ENCODE measurements at regions not wholly inside any gene's neighbourhood (a gene's known extent, or its start where the extent isn't known, plus 50 kb on each side); places are given as distances from the start of the nearest gene placed in this dataset.

DNA sequence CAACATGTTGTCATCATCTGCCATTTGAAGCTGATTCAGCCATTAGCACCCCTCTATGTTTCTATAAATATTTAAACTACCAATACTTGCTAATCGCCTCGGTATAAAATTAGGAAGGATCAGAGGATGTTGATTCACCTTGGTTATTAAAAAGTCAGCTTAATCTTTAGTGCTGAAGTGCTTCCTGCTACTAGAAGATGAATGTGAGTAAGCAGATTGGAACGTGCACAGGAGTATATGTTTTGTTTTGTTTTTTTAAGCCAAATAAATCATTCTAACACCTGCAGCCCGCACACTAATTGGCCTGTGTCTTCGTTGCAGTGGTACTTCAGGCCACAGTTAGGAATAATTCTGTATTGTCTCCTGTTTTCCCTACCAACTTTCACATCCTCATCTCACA is 485.7 kb downstream of the AJAP1 start:
- POLR2A ChIA-PET = no interaction called here
- CTCF ChIA-PET = no interaction called here
- H3K27me3 Mint-ChIP-seq (ENCODE audit: low read depth) = peaks cover 6% of the 10 kb centered on the region
- no peak overlapping the region for H3K4me3 Mint-ChIP-seq
- no peaks in the 10 kb centered on the region for H3K4me1 Mint-ChIP-seq
- no peak for TF ChIP-seq KAT7 (CRISPR knock-in tag; IDR thresholded peaks at IDR 0.05; ENCODE audit: borderline replicate concordance)
- TF ChIP-seq ESRRA (CRISPR knock-in tag; IDR thresholded peaks at IDR 0.05; ENCODE audit: borderline replicate concordance) = no peak
- TF ChIP-seq SMAD4 (CRISPR knock-in tag; IDR thresholded peaks at IDR 0.05) = no peak
- TF ChIP-seq, protein P1, sequence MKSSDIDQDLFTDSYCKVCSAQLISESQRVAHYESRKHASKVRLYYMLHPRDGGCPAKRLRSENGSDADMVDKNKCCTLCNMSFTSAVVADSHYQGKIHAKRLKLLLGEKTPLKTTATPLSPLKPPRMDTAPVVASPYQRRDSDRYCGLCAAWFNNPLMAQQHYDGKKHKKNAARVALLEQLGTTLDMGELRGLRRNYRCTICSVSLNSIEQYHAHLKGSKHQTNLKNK (CRISPR knock-in tag; IDR thresholded peaks at IDR 0.05) = no peak
- no peak for TF ChIP-seq ZNF263 (CRISPR knock-in tag; IDR thresholded peaks at IDR 0.05; ENCODE audit: low read depth)
- no peak for TF ChIP-seq RORB (CRISPR knock-in tag; IDR thresholded peaks at IDR 0.05)
- TF ChIP-seq ZNF219 (CRISPR knock-in tag; IDR thresholded peaks at IDR 0.05; ENCODE audit: borderline replicate concordance) = no peak
- TF ChIP-seq ZBTB21 (CRISPR knock-in tag; IDR thresholded peaks at IDR 0.05; ENCODE audit: borderline replicate concordance) = no peak
- no peak for TF ChIP-seq SOX15 (CRISPR knock-in tag; IDR thresholded peaks at IDR 0.05)
- TF ChIP-seq ZNF232 (CRISPR knock-in tag; IDR thresholded peaks at IDR 0.05) = no peak
- TF ChIP-seq HMGA2 (CRISPR knock-in tag; IDR thresholded peaks at IDR 0.05) = no peak
- TF ChIP-seq, protein P2, sequence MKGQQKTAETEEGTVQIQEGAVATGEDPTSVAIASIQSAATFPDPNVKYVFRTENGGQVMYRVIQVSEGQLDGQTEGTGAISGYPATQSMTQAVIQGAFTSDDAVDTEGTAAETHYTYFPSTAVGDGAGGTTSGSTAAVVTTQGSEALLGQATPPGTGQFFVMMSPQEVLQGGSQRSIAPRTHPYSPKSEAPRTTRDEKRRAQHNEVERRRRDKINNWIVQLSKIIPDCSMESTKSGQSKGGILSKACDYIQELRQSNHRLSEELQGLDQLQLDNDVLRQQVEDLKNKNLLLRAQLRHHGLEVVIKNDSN (CRISPR knock-in tag; IDR thresholded peaks at IDR 0.05) = no peak
- TF ChIP-seq, protein P3, sequence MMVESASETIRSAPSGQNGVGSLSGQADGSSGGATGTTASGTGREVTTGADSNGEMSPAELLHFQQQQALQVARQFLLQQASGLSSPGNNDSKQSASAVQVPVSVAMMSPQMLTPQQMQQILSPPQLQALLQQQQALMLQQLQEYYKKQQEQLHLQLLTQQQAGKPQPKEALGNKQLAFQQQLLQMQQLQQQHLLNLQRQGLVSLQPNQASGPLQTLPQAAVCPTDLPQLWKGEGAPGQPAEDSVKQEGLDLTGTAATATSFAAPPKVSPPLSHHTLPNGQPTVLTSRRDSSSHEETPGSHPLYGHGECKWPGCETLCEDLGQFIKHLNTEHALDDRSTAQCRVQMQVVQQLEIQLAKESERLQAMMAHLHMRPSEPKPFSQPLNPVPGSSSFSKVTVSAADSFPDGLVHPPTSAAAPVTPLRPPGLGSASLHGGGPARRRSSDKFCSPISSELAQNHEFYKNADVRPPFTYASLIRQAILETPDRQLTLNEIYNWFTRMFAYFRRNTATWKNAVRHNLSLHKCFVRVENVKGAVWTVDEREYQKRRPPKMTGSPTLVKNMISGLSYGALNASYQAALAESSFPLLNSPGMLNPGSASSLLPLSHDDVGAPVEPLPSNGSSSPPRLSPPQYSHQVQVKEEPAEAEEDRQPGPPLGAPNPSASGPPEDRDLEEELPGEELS (CRISPR knock-in tag; IDR thresholded peaks at IDR 0.05) = no peak
- no peak for TF ChIP-seq ZNF317 (CRISPR knock-in tag; IDR thresholded peaks at IDR 0.05; ENCODE audit: borderline replicate concordance, low read depth)
- no peak for TF ChIP-seq CREB1 (CRISPR knock-in tag; IDR thresholded peaks at IDR 0.05)
- TF ChIP-seq, protein P4, sequence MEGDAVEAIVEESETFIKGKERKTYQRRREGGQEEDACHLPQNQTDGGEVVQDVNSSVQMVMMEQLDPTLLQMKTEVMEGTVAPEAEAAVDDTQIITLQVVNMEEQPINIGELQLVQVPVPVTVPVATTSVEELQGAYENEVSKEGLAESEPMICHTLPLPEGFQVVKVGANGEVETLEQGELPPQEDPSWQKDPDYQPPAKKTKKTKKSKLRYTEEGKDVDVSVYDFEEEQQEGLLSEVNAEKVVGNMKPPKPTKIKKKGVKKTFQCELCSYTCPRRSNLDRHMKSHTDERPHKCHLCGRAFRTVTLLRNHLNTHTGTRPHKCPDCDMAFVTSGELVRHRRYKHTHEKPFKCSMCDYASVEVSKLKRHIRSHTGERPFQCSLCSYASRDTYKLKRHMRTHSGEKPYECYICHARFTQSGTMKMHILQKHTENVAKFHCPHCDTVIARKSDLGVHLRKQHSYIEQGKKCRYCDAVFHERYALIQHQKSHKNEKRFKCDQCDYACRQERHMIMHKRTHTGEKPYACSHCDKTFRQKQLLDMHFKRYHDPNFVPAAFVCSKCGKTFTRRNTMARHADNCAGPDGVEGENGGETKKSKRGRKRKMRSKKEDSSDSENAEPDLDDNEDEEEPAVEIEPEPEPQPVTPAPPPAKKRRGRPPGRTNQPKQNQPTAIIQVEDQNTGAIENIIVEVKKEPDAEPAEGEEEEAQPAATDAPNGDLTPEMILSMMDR (IDR thresholded peaks at IDR 0.05) = no peak
- TF ChIP-seq, protein P5, sequence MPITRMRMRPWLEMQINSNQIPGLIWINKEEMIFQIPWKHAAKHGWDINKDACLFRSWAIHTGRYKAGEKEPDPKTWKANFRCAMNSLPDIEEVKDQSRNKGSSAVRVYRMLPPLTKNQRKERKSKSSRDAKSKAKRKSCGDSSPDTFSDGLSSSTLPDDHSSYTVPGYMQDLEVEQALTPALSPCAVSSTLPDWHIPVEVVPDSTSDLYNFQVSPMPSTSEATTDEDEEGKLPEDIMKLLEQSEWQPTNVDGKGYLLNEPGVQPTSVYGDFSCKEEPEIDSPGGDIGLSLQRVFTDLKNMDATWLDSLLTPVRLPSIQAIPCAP (CRISPR knock-in tag; IDR thresholded peaks at IDR 0.05) = no peak
- TF ChIP-seq, protein P6, sequence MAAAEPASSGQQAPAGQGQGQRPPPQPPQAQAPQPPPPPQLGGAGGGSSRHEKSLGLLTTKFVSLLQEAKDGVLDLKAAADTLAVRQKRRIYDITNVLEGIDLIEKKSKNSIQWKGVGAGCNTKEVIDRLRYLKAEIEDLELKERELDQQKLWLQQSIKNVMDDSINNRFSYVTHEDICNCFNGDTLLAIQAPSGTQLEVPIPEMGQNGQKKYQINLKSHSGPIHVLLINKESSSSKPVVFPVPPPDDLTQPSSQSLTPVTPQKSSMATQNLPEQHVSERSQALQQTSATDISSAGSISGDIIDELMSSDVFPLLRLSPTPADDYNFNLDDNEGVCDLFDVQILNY (CRISPR knock-in tag; IDR thresholded peaks at IDR 0.05) = no peak
- TF ChIP-seq EMX1 (CRISPR knock-in tag; IDR thresholded peaks at IDR 0.05) = no peak
- no peak for TF ChIP-seq NFYB (CRISPR knock-in tag; conservative IDR thresholded peaks at IDR 0.05; ENCODE audit: low read depth)
- no peak overlapping the region for H3K27ac Mint-ChIP-seq
- peaks cover 72% of the 10 kb centered on the region for H3K36me3 Mint-ChIP-seq
- H3K9me3 Mint-ChIP-seq = peaks cover 80% of the 10 kb centered on the region
- DNase-seq (ENCODE audit: low spot score) (no peak), ATAC-seq (no peak)

DNA sequence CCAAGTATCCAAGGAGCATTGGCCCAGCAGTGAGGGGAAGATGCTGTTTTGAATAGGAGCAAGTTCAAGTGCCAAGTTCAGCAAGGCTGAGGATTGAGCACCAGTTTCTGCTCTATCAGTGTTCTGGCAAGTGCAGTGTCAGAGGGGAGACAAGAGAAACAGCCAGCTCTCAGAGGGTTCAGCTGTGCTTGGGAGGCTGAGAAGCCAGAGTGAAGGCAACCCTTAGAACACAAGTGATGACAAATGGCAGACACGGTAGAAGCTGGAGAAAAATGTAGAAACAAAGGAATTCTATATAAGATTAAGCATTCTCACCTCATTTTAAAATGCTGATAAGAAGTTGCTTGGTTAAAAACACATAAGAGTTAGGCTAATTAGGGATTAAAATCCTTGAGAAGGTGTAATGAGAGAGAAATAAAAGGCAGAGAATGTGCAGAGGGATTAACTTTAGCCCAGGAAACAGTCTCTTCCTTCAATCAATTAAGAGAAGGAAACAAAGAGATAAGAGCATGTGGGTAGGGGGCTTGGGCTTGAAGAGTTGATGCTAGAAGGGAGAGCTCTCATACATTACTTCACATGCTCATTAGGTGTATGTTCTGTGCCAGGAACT is 475.4 kb downstream of the AJAP1 start:
- no peak for DNase-seq (ENCODE audit: low spot score)
- ATAC-seq = no peak
- Mint-ChIP-seq H3K9me3 (peaks cover 77% of the 10 kb centered on the region), H3K27me3 (ENCODE audit: low read depth) (peaks cover 2% of the 10 kb centered on the region; the same call in 1 of the 2 replicates), H3K27ac (no peak overlapping the region), H3K36me3 (peaks cover 45% of the 10 kb centered on the region), H3K4me1 (no peaks in the 10 kb centered on the region), H3K4me3 (no peak overlapping the region)
- TF ChIP-seq ATF1 (CRISPR knock-in tag; IDR thresholded peaks at IDR 0.05) (no peak), ZNF232 (CRISPR knock-in tag; IDR thresholded peaks at IDR 0.05) (no peak), TP53 (CRISPR knock-in tag; IDR thresholded peaks at IDR 0.05) (no peak), ZNF423 (CRISPR knock-in tag; IDR thresholded peaks at IDR 0.05) (no peak)
- TF ChIP-seq, protein P7, sequence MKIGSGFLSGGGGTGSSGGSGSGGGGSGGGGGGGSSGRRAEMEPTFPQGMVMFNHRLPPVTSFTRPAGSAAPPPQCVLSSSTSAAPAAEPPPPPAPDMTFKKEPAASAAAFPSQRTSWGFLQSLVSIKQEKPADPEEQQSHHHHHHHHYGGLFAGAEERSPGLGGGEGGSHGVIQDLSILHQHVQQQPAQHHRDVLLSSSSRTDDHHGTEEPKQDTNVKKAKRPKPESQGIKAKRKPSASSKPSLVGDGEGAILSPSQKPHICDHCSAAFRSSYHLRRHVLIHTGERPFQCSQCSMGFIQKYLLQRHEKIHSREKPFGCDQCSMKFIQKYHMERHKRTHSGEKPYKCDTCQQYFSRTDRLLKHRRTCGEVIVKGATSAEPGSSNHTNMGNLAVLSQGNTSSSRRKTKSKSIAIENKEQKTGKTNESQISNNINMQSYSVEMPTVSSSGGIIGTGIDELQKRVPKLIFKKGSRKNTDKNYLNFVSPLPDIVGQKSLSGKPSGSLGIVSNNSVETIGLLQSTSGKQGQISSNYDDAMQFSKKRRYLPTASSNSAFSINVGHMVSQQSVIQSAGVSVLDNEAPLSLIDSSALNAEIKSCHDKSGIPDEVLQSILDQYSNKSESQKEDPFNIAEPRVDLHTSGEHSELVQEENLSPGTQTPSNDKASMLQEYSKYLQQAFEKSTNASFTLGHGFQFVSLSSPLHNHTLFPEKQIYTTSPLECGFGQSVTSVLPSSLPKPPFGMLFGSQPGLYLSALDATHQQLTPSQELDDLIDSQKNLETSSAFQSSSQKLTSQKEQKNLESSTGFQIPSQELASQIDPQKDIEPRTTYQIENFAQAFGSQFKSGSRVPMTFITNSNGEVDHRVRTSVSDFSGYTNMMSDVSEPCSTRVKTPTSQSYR (CRISPR knock-in tag; IDR thresholded peaks at IDR 0.05) = no peak
- TF ChIP-seq, protein P8, sequence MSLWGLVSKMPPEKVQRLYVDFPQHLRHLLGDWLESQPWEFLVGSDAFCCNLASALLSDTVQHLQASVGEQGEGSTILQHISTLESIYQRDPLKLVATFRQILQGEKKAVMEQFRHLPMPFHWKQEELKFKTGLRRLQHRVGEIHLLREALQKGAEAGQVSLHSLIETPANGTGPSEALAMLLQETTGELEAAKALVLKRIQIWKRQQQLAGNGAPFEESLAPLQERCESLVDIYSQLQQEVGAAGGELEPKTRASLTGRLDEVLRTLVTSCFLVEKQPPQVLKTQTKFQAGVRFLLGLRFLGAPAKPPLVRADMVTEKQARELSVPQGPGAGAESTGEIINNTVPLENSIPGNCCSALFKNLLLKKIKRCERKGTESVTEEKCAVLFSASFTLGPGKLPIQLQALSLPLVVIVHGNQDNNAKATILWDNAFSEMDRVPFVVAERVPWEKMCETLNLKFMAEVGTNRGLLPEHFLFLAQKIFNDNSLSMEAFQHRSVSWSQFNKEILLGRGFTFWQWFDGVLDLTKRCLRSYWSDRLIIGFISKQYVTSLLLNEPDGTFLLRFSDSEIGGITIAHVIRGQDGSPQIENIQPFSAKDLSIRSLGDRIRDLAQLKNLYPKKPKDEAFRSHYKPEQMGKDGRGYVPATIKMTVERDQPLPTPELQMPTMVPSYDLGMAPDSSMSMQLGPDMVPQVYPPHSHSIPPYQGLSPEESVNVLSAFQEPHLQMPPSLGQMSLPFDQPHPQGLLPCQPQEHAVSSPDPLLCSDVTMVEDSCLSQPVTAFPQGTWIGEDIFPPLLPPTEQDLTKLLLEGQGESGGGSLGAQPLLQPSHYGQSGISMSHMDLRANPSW (CRISPR knock-in tag; conservative IDR thresholded peaks at IDR 0.05; ENCODE audit: low read depth) = no peak
- POLR2A ChIA-PET = no interaction called here
- CTCF ChIA-PET = no interaction called here

Data from WTC11 (cell line).